Neural progenitor cell (in vitro differentiated cells): ENCODE measurements at regions not wholly inside any gene's neighbourhood (a gene's known extent, or its start where the extent isn't known, plus 50 kb on each side); places are given as distances from the start of the nearest gene placed in this dataset.
A peak's percentile ranks its signal among the peaks of the same experiment; 100 is the strongest.

Experiments used
- CTCF ChIP-seq: fragments of 200-600 bp; sonication (generic); IDR thresholded peaks from 2 replicates; pipeline ENCODE4 v1.5.1; 2017; ENCODE audit warnings: antibody characterized with exemption, mild to moderate bottlenecking
- EZH2 ChIP-seq: fragments of 200-600 bp; sonication (generic); IDR thresholded peaks from 2 replicates; pipeline ENCODE4 v1.6.1; 2017; ENCODE audit warnings: antibody characterized with exemption, mild to moderate bottlenecking, moderate library complexity
- EZH2phosphoT487 ChIP-seq: fragments of 200-600 bp; sonication (generic); IDR thresholded peaks from 2 replicates; pipeline ENCODE4 v1.6.1; 2017; ENCODE audit warnings: antibody characterized with exemption

GRCh38 chr10:29736366-29737073, 101.7 kb upstream of the SVIL start:
- TF ChIP-seq EZH2phosphoT487 (peak; percentile 17), EZH2 (no peak), CTCF (no peak)
